AG04449 (cell line): ENCODE measurements at regions not wholly inside any gene's neighbourhood (a gene's known extent, or its start where the extent isn't known, plus 50 kb on each side); places are given as distances from the start of the nearest gene placed in this dataset.

ENCODE experiments used
- CTCF ChIA-PET: fragments of 350-600 bp; formaldehyde crosslinking; extraction: SDS; loops from one replicate; lab custom pipeline; 2021; ENCODE audit warnings: antibody characterized with exemption; lab: Yijun Ruan, JAX
- POLR2A ChIA-PET: fragments of 400-600, 350-600 bp; formaldehyde crosslinking; extraction: SDS; loops from one replicate; lab custom pipeline; 2020; ENCODE audit warnings: antibody characterized with exemption, inconsistent platforms; lab: Yijun Ruan, JAX
- DNase-seq: peaks from one replicate; pipeline ENCODE4 v3.0.0-alpha.2; 2010; ENCODE audit warnings: low read depth, low spot score
- H3K4me3 ChIP-seq: 2 replicates; pipeline ENCODE4 v1.5.1; 2011; ENCODE audit warnings: low read depth, mild to moderate bottlenecking, control low read depth, low read length
- TF ChIP-seq, protein P1 (sequence below): IDR thresholded peaks from one replicate; pipeline ENCODE4 v1.5.1; 2011; ENCODE audit warnings: mild to moderate bottlenecking, moderate library complexity, low read length, control low read depth, inconsistent platforms; ENCODE audit not compliant: insufficient read depth; ENCODE audit errors: missing control alignments

DNA sequence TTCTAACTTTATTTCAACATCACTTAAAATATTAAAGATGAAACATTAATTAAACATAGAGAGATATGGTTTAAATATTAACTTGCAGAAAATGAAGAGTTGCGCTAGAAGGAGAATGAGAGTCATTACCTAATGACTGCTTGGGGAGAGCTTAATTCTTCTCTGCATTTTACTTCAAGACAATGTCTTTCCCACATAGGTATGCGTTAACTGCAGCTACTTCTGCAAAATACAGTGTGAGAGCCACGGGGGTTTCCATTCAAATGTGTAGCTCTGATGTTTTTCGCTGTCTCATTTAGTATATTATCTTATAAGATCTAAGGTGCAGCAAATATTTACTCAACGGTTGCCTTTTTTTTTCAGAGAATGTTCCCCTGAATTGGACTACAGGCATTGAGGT lies 126.7 kb downstream of the TMX3 start:
- TF ChIP-seq, protein P1, sequence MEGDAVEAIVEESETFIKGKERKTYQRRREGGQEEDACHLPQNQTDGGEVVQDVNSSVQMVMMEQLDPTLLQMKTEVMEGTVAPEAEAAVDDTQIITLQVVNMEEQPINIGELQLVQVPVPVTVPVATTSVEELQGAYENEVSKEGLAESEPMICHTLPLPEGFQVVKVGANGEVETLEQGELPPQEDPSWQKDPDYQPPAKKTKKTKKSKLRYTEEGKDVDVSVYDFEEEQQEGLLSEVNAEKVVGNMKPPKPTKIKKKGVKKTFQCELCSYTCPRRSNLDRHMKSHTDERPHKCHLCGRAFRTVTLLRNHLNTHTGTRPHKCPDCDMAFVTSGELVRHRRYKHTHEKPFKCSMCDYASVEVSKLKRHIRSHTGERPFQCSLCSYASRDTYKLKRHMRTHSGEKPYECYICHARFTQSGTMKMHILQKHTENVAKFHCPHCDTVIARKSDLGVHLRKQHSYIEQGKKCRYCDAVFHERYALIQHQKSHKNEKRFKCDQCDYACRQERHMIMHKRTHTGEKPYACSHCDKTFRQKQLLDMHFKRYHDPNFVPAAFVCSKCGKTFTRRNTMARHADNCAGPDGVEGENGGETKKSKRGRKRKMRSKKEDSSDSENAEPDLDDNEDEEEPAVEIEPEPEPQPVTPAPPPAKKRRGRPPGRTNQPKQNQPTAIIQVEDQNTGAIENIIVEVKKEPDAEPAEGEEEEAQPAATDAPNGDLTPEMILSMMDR: no peak
- ChIA-PET CTCF (no interaction called here), POLR2A (no interaction called here)
- no peak overlapping the region for H3K4me3 ChIP-seq
- no peak for DNase-seq

DNA sequence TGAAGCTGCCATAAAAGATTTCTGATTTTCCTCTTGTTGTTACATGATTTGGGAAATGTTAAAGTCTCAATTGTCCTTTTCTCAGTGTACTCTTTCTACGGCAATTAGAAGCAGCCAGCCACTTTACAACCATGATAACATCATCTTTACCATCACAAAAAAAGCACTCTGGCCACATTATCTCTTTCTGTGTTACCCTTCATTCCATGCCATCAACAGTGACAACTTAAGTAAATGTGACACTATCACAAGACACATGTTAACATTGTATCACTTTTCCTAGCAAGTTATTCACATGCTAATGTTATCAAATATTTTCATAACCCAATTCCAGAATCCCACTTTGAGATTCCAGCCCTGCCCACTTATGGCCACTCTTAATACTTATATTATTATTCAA lies 131.2 kb downstream of the TMX3 start:
- no peak overlapping the region for H3K4me3 ChIP-seq
- TF ChIP-seq, protein P1: no peak
- no peak for DNase-seq
- POLR2A ChIA-PET: no interaction called here
- CTCF ChIA-PET: no interaction called here

DNA sequence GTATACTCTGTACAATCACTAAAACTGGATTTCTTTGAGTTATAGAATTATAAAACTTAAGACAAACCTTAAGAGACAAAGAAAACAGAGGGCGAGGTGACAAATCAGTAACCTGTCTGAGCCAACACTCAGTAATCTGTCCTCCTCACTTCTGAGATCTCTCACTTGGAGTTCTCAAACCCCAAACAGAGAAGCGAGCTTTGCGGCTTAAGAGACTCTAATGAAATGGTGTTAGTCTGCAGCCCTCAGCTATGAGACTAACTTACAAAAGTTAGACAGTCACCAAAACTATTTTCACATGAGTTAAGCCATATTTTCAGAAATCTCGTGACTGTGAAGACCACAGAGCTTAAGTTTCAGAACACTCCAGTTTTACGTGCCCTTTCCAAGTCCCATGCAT lies 140.6 kb downstream of the TMX3 start:
- no peak for DNase-seq
- ChIA-PET CTCF (no interaction called here), POLR2A (no interaction called here)
- TF ChIP-seq, protein P1: no peak
- no peak overlapping the region for H3K4me3 ChIP-seq

DNA sequence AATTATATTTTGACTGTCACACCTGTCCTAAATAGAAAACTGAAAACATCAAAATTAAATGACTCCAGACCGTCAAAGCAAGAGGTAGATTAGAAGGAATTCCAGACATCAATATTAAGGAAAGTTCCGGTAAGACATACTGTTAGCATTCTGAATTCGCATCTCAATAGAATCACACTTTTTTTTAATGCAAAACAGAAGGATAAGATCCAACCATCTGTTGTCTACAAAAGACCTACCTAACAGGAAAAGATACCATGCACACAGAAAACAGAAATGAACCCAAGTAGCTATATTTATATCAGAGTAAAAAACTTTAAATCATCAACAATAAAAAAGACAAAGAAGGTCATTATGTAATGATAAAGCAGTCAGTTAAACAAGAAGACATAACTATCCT lies 145.0 kb downstream of the TMX3 start:
- POLR2A ChIA-PET: interaction anchor here (0.7 kb wide), 1 partner anchor 97 kb away, joined by 3 read pairs; no protein-coding TSS in a partner anchor

DNA sequence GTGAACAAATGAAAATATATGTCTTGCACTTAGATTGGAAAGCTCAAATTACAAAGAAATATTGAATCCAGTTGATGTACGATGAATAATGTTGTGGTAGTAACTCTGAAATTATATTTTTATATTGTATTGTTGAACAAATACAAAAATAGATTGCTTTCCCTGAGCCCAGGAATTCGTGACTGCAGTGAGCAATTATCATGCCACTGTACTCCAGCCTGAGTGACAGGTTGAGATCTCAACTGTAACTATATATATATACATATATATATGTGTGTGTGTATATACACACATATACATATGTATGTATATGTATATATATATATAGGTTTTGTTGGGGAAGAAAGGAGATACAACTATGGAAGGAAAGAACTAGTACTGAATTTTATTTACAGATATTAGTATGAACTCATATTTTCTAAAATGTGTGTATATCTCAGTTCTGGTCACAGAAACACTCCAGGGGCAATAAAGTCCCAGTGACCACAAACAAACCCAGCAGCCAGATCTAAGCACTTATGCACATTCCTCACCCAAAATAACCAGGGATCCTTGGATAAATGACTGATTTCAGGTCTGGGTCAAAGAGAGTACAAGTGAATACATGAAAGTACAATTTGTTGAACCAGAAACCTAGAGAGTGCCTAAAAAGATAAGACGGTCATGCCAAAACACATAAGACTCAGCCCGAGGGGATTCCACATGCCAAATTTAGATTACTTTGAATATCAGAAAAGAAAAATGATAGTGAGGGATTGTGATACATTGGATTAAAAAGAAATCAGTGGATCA lies 146.3 kb downstream of the TMX3 start:
- TF ChIP-seq, protein P1: no peak
- H3K4me3 ChIP-seq: no peak overlapping the region
- ChIA-PET CTCF (no interaction called here), POLR2A (no interaction called here)
- DNase-seq: no peak

More for the DNA sequence above, 145.0 kb downstream of the TMX3 start:
- TF ChIP-seq, protein P1: no peak
- no peak overlapping the region for H3K4me3 ChIP-seq
- DNase-seq: no peak
- CTCF ChIA-PET: no interaction called here

DNA sequence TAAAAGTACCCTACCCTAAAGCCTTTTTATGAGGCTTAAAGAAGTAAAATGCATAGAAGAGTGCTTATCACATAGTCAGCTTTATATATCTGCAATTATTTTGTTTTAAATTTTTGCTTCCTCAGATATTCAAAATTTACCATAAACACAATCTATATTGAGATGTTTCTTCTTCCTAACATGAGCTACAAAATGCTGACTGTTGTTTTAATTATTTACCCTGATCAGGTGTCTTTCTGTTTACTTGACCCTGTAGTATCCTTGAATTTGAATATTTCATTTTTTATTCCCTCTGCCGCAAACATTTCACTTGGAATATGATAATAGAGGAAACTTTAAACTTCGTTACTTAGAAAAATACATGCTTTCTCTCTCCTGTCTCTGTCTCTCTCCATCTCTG lies 147.9 kb downstream of the TMX3 start:
- DNase-seq: no peak
- POLR2A ChIA-PET: no interaction called here
- no peak overlapping the region for H3K4me3 ChIP-seq
- CTCF ChIA-PET: no interaction called here
- TF ChIP-seq, protein P1: no peak
